Fibroblast of mammary gland (primary cell): ENCODE measurements at regions not wholly inside any gene's neighbourhood (a gene's known extent, or its start where the extent isn't known, plus 50 kb on each side); places are given as distances from the start of the nearest gene placed in this dataset.

ENCODE experiments used
- DNase-seq: peaks from one replicate; pipeline ENCODE4 v3.0.0-alpha.2; 2010; ENCODE audit warnings: low read depth
- H3K4me3 ChIP-seq: 2 replicates; pipeline ENCODE4 v1.5.1; 2011; ENCODE audit warnings: low read depth, mild to moderate bottlenecking, low read length, moderate library complexity; ENCODE audit not compliant: control insufficient read depth
- TF ChIP-seq, protein P1 (sequence below): conservative IDR thresholded peaks from 2 replicates; pipeline ENCODE4 v1.5.1; 2011; ENCODE audit warnings: low read depth, low read length, inconsistent platforms; ENCODE audit not compliant: control insufficient read depth, insufficient read depth

DNA sequence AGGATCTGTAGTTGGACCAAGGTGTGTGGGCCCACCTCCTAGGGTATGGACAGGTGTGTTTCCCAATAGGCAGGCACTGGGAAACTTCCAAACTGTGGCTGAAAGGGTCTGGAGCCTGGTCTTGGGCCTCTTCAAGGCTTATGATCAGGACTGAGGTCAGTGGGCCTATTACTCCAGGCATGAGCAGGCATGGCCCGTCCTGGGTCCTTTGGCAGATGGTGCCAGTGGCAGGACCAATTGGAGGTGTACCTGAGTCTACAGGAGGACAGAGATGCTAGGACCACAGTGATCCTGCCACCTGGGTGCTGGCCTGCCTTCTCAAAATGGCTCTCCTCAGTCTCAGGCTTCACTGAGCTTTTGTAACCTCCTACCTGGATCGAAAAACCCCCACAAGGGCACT, 95.4 kb downstream of the RAB18 start:
- no peak overlapping the region for H3K4me3 ChIP-seq
- no peak for DNase-seq
- TF ChIP-seq, protein P1, sequence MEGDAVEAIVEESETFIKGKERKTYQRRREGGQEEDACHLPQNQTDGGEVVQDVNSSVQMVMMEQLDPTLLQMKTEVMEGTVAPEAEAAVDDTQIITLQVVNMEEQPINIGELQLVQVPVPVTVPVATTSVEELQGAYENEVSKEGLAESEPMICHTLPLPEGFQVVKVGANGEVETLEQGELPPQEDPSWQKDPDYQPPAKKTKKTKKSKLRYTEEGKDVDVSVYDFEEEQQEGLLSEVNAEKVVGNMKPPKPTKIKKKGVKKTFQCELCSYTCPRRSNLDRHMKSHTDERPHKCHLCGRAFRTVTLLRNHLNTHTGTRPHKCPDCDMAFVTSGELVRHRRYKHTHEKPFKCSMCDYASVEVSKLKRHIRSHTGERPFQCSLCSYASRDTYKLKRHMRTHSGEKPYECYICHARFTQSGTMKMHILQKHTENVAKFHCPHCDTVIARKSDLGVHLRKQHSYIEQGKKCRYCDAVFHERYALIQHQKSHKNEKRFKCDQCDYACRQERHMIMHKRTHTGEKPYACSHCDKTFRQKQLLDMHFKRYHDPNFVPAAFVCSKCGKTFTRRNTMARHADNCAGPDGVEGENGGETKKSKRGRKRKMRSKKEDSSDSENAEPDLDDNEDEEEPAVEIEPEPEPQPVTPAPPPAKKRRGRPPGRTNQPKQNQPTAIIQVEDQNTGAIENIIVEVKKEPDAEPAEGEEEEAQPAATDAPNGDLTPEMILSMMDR = no peak

DNA sequence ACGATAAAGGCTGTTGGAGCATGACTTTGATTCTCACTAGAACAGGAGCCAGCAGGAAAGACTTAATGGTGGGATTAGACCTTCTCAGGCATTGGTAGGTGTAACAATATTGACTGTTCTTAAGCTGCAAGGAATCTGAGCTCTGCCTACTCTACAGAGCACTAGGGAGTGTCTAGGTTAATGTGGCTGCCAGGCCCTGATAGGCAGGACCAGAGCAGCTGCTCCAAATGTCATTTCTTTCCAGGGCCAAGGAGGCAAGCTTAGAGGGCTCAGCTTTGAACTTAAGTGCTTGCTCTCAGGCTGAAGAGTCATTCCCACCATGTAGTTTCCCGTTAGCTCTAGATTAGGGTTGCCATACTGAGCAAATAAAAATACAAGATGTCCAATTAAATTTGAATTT, 96.8 kb downstream of the RAB18 start:
- no peak overlapping the region for H3K4me3 ChIP-seq
- TF ChIP-seq, protein P1 = no peak
- DNase-seq = no peak

DNA sequence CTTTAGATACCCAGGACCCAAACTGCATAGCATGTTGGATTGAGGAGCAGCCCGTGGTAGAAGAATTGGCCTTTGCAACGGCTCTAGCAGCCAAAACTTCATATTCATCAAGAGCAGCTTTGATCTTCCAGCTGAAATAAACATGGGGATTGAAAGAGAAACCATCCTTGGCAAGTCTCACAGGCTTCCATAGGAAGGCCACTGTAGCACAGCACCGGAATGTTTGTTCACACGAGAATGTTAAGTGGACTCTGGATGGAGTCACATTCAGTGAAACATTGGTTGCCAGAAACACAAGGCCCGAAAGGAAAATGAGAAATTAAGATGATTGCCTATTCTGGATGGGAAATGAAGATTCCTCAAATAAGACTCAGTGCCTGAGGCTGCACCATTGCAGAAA, 97.4 kb downstream of the RAB18 start:
- no peak for DNase-seq
- TF ChIP-seq, protein P1 = no peak
- no peak overlapping the region for H3K4me3 ChIP-seq

DNA sequence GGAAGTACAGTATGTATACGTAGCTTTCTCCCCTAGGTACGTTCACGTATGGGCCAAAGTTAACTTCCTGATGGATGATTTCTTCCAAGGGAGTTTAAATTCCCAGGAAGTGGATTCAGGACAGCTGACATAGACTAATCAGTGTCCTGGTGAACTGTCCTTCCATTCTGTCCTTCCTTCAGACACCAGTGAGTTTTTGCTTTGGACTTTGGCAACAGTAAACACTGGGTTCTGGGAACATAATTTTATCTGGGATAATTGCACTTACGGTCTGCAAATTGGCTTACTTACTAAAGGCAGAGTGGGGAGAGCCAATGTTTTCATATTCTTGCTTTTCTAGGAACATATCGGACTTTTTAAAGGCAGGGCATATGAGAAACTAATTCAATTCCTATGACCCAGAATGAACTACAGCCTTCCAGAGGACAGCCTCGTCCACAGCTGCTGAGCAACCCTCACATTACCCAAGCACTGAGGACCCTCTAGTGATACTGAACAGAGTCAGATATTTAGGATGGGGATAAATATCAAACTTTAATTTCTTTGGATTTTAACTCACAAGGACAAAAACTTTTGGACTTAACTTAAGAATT, 97.9 kb downstream of the RAB18 start:
- TF ChIP-seq, protein P1 = no peak
- DNase-seq = no peak
- no peak overlapping the region for H3K4me3 ChIP-seq

DNA sequence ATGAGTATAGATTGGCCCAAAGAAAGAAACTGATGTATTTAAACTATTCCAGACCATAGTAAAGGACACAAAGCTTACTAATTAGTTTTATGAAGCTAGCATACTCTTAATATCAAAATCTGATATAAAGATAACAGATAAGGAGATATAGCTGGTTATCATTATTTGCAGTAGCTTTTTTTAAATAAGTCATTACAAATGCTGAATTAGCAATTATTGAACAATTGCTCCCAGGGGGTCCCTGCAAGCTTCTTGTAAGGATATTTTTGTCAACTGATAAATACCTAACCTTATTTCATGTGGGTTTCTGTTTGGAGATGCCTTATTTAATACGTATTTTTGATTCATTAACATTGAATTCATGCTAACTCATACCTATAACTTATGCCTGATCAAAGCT, 99.0 kb downstream of the RAB18 start:
- TF ChIP-seq, protein P1 = no peak
- no peak for DNase-seq
- H3K4me3 ChIP-seq = no peak overlapping the region

DNA sequence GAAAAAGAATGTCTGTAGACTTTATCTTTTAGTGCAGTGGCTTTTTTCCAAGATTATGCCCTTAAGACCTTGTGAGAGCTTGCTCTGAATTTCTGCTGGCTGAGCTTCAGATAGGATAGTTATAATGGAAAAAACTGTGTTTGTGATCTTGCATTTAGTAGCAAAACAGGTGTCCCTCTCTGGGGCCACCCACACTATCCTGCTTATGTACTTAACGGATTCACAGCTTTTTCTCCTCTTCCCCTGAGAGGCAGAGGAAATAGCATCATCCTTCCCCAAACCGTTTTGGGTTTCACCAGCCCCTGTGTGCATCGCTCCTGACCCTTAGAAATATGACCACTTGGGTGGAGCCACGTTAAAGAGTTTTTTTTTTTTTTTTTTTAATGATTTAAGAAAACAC, 101.2 kb downstream of the RAB18 start:
- H3K4me3 ChIP-seq = no peak overlapping the region
- no peak for DNase-seq
- TF ChIP-seq, protein P1 = no peak

DNA sequence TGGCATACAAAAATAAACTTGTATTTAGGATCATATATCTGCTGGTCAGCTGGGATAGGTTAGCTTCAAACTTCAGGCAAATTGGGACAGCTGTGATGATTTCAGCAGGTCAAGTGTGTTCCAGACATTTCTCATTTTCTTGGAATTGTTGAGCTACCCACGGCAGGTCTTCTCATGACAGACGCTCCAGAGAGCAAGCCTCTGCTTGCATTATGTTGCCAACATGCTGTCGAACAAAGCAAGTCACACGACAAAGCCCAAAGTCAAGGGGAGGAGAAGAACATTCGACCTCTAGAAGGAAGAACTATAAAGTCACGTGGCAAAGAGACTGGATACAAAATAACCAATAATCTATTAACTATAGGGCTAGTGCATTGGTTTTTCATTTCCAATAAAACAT, 103.5 kb downstream of the RAB18 start:
- no peak for DNase-seq
- TF ChIP-seq, protein P1 = no peak

More for the DNA sequence above, 103.5 kb downstream of the RAB18 start:
- no peak overlapping the region for H3K4me3 ChIP-seq
